ENCODE measurements at regions not wholly inside any gene's neighbourhood (a gene's known extent, or its start where the extent isn't known, plus 50 kb on each side); places are given as distances from the start of the nearest gene placed in this dataset.

DNA sequence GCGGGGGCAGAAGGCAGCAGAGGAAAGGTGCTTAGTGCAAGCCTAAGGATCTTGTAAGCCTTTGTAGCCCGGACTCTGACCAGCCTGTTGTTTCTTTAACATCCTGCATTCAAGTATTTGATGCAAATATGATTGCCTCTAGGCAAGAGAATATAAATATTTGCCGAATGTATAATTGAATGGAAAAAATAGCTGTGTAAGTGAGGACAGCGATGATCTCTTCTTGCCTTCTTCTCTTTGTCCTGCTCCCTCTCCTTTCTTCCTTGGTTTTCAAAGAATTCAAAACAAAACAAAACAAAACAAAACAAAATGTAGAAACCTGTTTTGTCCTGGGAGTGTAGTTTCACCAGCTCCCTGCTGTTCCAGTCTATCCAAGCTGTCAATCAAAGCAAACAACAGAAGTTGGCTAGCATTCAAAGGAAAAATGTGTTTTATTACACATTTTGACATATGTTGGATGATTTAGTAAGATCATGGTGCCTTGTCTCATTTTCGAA, 74.9 kb upstream of the CPM start:
- TF ChIP-seq POLR2AphosphoS5 (IDR thresholded peaks at IDR 0.05; ENCODE audit: borderline replicate concordance, low read depth, low read length), result no peak
- TF ChIP-seq EZH2 (IDR thresholded peaks at IDR 0.05), result no peak
